GM06990 (cell line): ENCODE measurements at regions not wholly inside any gene's neighbourhood (a gene's known extent, or its start where the extent isn't known, plus 50 kb on each side); places are given as distances from the start of the nearest gene placed in this dataset.

Source experiments
- DNase-seq: peaks from one replicate; pipeline ENCODE4 v3.0.0-alpha.2; 2011; ENCODE audit not compliant: insufficient read length; ENCODE audit errors: extremely low read depth
- H3K27me3 ChIP-seq: replicated peaks from 2 replicates; pipeline ENCODE4 v1.6.0; 2011; ENCODE audit warnings: low read length; ENCODE audit not compliant: control insufficient read depth, insufficient read depth
- H3K36me3 ChIP-seq: 2 replicates; pipeline ENCODE4 v1.5.1; 2011; ENCODE audit warnings: low read length; ENCODE audit not compliant: control insufficient read depth, insufficient read depth
- H3K4me3 ChIP-seq: replicated peaks from 2 replicates; pipeline ENCODE4 v1.5.1; 2011; ENCODE audit warnings: low read depth, mild to moderate bottlenecking, control low read depth, low read length
- CTCF ChIP-seq: IDR thresholded peaks from 2 replicates; pipeline ENCODE4 v1.5.1; 2011; ENCODE audit warnings: low read length, control low read depth, mild to moderate bottlenecking, inconsistent platforms; ENCODE audit not compliant: insufficient read depth, poor library complexity, severe bottlenecking

GRCh38 chr9:7336356-7337065 lies 463.1 kb downstream of the DMAC1 start:
- H3K36me3 ChIP-seq, result no peaks in the 10 kb centered on the region
- DNase-seq, result no peak
- no peak for TF ChIP-seq CTCF
- H3K4me3 ChIP-seq, result no peak overlapping the region
- H3K27me3 ChIP-seq, result no peaks in the 10 kb centered on the region

GRCh38 chr9:7333719-7334118 lies 465.9 kb downstream of the DMAC1 start:
- DNase-seq, result no peak
- TF ChIP-seq CTCF, result no peak
- Histone ChIP-seq H3K4me3 (no peak overlapping the region), H3K36me3 (no peaks in the 10 kb centered on the region), H3K27me3 (no peaks in the 10 kb centered on the region; the same call in 1 of the 2 replicates)

- no peak for TF ChIP-seq CTCF
- H3K4me3 ChIP-seq, result no peak overlapping the region
- no peaks in the 10 kb centered on the region; the same call in none of the 2 replicates for H3K27me3 ChIP-seq
- no peaks in the 10 kb centered on the region for H3K36me3 ChIP-seq
- DNase-seq, result no peak
These were observed 466.8 kb downstream of the DMAC1 start for GRCh38 chr9:7332780-7333179.

GRCh38 chr9:7328453-7328852 lies 471.1 kb downstream of the DMAC1 start:
- H3K4me3 ChIP-seq, result no peak overlapping the region
- no peak for DNase-seq
- no peak for TF ChIP-seq CTCF
- H3K36me3 ChIP-seq, result no peaks in the 10 kb centered on the region
- H3K27me3 ChIP-seq, result no peaks in the 10 kb centered on the region; the same call in none of the 2 replicates

- no peak for TF ChIP-seq CTCF
These were observed 473.6 kb downstream of the DMAC1 start for GRCh38 chr9:7325995-7326394.

GRCh38 chr9:7324152-7324598 lies 475.4 kb downstream of the DMAC1 start:
- no peak overlapping the region for H3K4me3 ChIP-seq
- TF ChIP-seq CTCF, result no peak
- no peak for DNase-seq
- H3K36me3 ChIP-seq, result no peaks in the 10 kb centered on the region
- H3K27me3 ChIP-seq, result no peaks in the 10 kb centered on the region; the same call in 1 of the 2 replicates

More at GRCh38 chr9:7325995-7326394, 473.6 kb downstream of the DMAC1 start:
- no peak for DNase-seq
- Histone ChIP-seq H3K27me3 (no peaks in the 10 kb centered on the region; the same call in none of the 2 replicates), H3K36me3 (no peaks in the 10 kb centered on the region), H3K4me3 (no peak overlapping the region)
